SK-N-SH treated with all-trans-retinoic acid at 6 μM for 48 hours (cell line): ENCODE measurements at regions not wholly inside any gene's neighbourhood (a gene's known extent, or its start where the extent isn't known, plus 50 kb on each side); places are given as distances from the start of the nearest gene placed in this dataset.

Experiments used
- ATAC-seq: fragments of 200-7000 bp; cut with Tn5 transposase; 3 replicates; pipeline ENCODE4 v1.9.1; 2020; ENCODE audit warnings: mild to moderate bottlenecking, moderate library complexity
- ARNTL ChIP-seq: fragments of 450-650 bp; formaldehyde crosslinking; IDR thresholded peaks from 2 replicates; pipeline ENCODE4 v1.5.0; 2020; ENCODE audit warnings: low read depth, mild to moderate bottlenecking, moderate library complexity, borderline replicate concordance
- BACH2 ChIP-seq: fragments of 250-450 bp; sonication (Bioruptor Pico); IDR thresholded peaks from 2 replicates; pipeline ENCODE4 v1.9.0; 2021; ENCODE audit warnings: mild to moderate bottlenecking, borderline replicate concordance
- CSDC2 ChIP-seq: fragments of 250-450 bp; sonication (Bioruptor Pico); IDR thresholded peaks from 2 replicates; pipeline ENCODE4 v1.5.0; 2020; ENCODE audit warnings: mild to moderate bottlenecking, moderate library complexity
- ESRRG ChIP-seq: fragments of 250-450 bp; sonication (Bioruptor Pico); IDR thresholded peaks from 2 replicates; pipeline ENCODE4 v1.6.1; 2021; ENCODE audit warnings: mild to moderate bottlenecking
- GLIS3 ChIP-seq: fragments of 250-450 bp; sonication (Bioruptor Pico); IDR thresholded peaks from 2 replicates; pipeline ENCODE4 v1.5.0; 2020; ENCODE audit warnings: mild to moderate bottlenecking, moderate library complexity
- ISL1 ChIP-seq: fragments of 250-450 bp; sonication (Bioruptor Pico); IDR thresholded peaks from 2 replicates; pipeline ENCODE4 v2.1.2; 2022; ENCODE audit warnings: mild to moderate bottlenecking, moderate library complexity
- OSR1 ChIP-seq: fragments of 250-450 bp; sonication (Bioruptor Pico); IDR thresholded peaks from 2 replicates; pipeline ENCODE4 v1.8.0; 2022; ENCODE audit warnings: moderate library complexity, mild to moderate bottlenecking, inconsistent platforms
- PPARA ChIP-seq: fragments of 250-450 bp; sonication (Bioruptor Pico); IDR thresholded peaks from 2 replicates; pipeline ENCODE4 v1.5.0; 2020; ENCODE audit warnings: mild to moderate bottlenecking, borderline replicate concordance
- RARB ChIP-seq: fragments of 250-450 bp; sonication (Bioruptor Pico); IDR thresholded peaks from 2 replicates; pipeline ENCODE4 v1.8.0; 2021; ENCODE audit warnings: mild to moderate bottlenecking, moderate library complexity
- SNAI2 ChIP-seq: fragments of 250-450 bp; sonication (Bioruptor Pico); IDR thresholded peaks from 2 replicates; pipeline ENCODE4 v1.5.0; 2020; ENCODE audit warnings: mild to moderate bottlenecking, moderate library complexity
- TCF4 ChIP-seq: fragments of 250-450 bp; sonication (Bioruptor Pico); IDR thresholded peaks from 2 replicates; pipeline ENCODE4 v1.8.0; 2021; ENCODE audit warnings: mild to moderate bottlenecking, moderate library complexity, borderline replicate concordance
- TOX ChIP-seq: fragments of 250-450 bp; sonication (Bioruptor Pico); IDR thresholded peaks from 2 replicates; pipeline ENCODE4 v1.8.0; 2021; ENCODE audit warnings: mild to moderate bottlenecking, moderate library complexity, borderline replicate concordance
- ZC3H10 ChIP-seq: fragments of 250-450 bp; sonication (Bioruptor Pico); IDR thresholded peaks from 2 replicates; pipeline ENCODE4 v1.5.1; 2021; ENCODE audit warnings: mild to moderate bottlenecking, moderate library complexity
- ZFP3 ChIP-seq: fragments of 250-450 bp; sonication (Bioruptor Pico); IDR thresholded peaks from 2 replicates; pipeline ENCODE4 v1.5.0; 2020; ENCODE audit warnings: mild to moderate bottlenecking, moderate library complexity
- ZFP30 ChIP-seq: fragments of 450-650 bp; formaldehyde crosslinking; IDR thresholded peaks from 2 replicates; pipeline ENCODE4 v1.5.0; 2022; ENCODE audit warnings: mild to moderate bottlenecking, moderate library complexity
- ZNF565 ChIP-seq: fragments of 450-650 bp; formaldehyde crosslinking; conservative IDR thresholded peaks from 2 replicates; pipeline ENCODE4 v1.5.0; 2020; ENCODE audit warnings: low read depth, mild to moderate bottlenecking, moderate library complexity
- ZNF8 ChIP-seq: fragments of 450-650 bp; formaldehyde crosslinking; IDR thresholded peaks from 2 replicates; pipeline ENCODE4 v1.5.0; 2020; ENCODE audit warnings: mild to moderate bottlenecking, moderate library complexity
- TF ChIP-seq, protein P1 (sequence below): fragments of 250-450 bp; sonication (Bioruptor Pico); IDR thresholded peaks from 2 replicates; pipeline ENCODE4 v1.5.0; 2020; ENCODE audit warnings: mild to moderate bottlenecking, moderate library complexity
- TF ChIP-seq, protein P2 (sequence below): fragments of 250-450 bp; sonication (Bioruptor Pico); IDR thresholded peaks from 2 replicates; pipeline ENCODE4 v1.5.1; 2020; ENCODE audit warnings: low read depth, mild to moderate bottlenecking, moderate library complexity
- TF ChIP-seq, protein P3 (sequence below): fragments of 250-450 bp; sonication (Bioruptor Pico); IDR thresholded peaks from 2 replicates; pipeline ENCODE4 v1.8.0; 2021; ENCODE audit warnings: low read depth, mild to moderate bottlenecking, moderate library complexity, borderline replicate concordance
- TF ChIP-seq, protein P4 (sequence below): fragments of 250-450 bp; sonication (Bioruptor Pico); IDR thresholded peaks from 2 replicates; pipeline ENCODE4 v1.8.0; 2020; ENCODE audit warnings: mild to moderate bottlenecking, moderate library complexity, borderline replicate concordance

DNA sequence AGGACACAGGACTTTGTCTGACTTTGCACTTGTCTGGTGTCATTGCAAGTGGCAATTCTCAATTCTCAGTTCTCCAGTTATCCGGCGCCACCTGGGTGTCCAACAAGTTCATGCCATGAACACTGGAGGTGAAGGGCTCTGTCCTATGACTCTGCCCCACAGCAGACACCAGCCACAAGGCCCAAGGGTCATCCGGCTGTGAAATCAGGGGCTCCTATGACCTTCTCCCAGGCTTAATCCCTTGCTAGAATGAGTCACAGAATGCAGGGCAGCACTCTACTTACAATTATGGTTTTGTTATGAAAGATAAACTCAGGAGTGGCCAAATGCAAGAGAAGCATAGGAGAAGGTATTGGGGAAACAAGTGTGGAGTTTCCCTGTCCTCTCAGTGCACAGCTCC, 392.0 kb downstream of the GADD45G start:
- TF ChIP-seq ESRRG = no peak
- no peak for TF ChIP-seq ISL1
- TF ChIP-seq SNAI2 (CRISPR knock-in tag) = no peak
- TF ChIP-seq ARNTL (CRISPR knock-in tag) = no peak
- no peak for TF ChIP-seq TOX (CRISPR knock-in tag)
- no peak for TF ChIP-seq CSDC2
- no peak for TF ChIP-seq ZC3H10
- no peak for TF ChIP-seq ZFP30
- TF ChIP-seq RARB = no peak
- TF ChIP-seq PPARA (CRISPR knock-in tag) = no peak
- TF ChIP-seq, protein P1, sequence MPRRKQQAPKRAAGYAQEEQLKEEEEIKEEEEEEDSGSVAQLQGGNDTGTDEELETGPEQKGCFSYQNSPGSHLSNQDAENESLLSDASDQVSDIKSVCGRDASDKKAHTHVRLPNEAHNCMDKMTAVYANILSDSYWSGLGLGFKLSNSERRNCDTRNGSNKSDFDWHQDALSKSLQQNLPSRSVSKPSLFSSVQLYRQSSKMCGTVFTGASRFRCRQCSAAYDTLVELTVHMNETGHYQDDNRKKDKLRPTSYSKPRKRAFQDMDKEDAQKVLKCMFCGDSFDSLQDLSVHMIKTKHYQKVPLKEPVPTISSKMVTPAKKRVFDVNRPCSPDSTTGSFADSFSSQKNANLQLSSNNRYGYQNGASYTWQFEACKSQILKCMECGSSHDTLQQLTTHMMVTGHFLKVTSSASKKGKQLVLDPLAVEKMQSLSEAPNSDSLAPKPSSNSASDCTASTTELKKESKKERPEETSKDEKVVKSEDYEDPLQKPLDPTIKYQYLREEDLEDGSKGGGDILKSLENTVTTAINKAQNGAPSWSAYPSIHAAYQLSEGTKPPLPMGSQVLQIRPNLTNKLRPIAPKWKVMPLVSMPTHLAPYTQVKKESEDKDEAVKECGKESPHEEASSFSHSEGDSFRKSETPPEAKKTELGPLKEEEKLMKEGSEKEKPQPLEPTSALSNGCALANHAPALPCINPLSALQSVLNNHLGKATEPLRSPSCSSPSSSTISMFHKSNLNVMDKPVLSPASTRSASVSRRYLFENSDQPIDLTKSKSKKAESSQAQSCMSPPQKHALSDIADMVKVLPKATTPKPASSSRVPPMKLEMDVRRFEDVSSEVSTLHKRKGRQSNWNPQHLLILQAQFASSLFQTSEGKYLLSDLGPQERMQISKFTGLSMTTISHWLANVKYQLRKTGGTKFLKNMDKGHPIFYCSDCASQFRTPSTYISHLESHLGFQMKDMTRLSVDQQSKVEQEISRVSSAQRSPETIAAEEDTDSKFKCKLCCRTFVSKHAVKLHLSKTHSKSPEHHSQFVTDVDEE (CRISPR knock-in tag) = no peak
- no peak for TF ChIP-seq GLIS3
- TF ChIP-seq ZNF565 = no peak
- no peak for TF ChIP-seq OSR1
- no peak for ATAC-seq

DNA sequence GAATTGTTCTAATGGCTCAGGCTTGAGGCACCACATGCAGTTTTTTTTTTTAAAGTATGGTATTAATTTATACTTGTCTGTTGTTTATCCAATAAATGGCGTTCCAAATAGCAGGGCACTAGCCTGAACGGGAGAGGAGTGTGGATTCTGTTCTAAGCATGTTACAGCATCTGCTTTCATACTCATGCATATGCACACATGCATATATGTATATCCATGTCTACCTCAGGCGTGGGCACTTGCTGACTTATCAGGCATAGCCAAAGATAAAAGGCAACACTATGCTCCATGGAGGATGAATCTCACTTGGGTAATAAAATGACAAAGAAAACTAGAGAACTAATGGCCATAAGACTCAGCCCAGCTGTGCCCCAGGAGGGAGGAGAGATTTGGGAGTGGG, 393.8 kb downstream of the GADD45G start:
- TF ChIP-seq ISL1 (no peak), PPARA (CRISPR knock-in tag) (no peak), ZNF565 (no peak), OSR1 (no peak), ZFP3 (CRISPR knock-in tag) (no peak), ZC3H10 (no peak), ZNF8 (CRISPR knock-in tag) (no peak)
- TF ChIP-seq, protein P2, sequence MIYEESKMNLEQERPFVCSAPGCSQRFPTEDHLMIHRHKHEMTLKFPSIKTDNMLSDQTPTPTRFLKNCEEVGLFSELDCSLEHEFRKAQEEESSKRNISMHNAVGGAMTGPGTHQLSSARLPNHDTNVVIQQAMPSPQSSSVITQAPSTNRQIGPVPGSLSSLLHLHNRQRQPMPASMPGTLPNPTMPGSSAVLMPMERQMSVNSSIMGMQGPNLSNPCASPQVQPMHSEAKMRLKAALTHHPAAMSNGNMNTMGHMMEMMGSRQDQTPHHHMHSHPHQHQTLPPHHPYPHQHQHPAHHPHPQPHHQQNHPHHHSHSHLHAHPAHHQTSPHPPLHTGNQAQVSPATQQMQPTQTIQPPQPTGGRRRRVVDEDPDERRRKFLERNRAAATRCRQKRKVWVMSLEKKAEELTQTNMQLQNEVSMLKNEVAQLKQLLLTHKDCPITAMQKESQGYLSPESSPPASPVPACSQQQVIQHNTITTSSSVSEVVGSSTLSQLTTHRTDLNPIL (CRISPR knock-in tag) = no peak
- TF ChIP-seq, protein P3, sequence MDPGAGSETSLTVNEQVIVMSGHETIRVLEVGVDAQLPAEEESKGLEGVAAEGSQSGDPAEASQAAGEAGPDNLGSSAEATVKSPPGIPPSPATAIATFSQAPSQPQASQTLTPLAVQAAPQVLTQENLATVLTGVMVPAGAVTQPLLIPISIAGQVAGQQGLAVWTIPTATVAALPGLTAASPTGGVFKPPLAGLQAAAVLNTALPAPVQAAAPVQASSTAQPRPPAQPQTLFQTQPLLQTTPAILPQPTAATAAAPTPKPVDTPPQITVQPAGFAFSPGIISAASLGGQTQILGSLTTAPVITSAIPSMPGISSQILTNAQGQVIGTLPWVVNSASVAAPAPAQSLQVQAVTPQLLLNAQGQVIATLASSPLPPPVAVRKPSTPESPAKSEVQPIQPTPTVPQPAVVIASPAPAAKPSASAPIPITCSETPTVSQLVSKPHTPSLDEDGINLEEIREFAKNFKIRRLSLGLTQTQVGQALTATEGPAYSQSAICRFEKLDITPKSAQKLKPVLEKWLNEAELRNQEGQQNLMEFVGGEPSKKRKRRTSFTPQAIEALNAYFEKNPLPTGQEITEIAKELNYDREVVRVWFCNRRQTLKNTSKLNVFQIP (CRISPR knock-in tag) = no peak
- TF ChIP-seq, protein P1 (CRISPR knock-in tag) = no peak
- ATAC-seq = no peak

DNA sequence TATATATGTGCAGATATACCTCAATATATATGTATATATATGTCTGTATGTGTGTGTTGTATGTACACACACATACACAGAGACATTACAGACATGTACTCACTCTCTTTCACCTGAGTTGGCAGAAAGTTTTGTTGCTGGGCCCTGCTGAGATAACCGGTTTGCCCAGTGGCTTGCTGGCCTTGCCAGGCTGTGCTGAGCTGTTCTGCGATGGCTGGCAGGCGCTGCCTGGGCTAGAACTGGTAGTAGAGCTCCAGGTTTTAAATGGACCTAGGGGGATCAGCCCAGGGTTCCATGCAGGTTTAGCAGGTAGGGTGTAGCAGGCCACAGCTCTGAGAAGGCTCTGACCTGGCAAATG, 394.3 kb downstream of the GADD45G start:
- ATAC-seq = no peak
- TF ChIP-seq SNAI2 (CRISPR knock-in tag) (no peak), ZFP30 (no peak), TCF4 (CRISPR knock-in tag) (no peak), ZNF565 (no peak), BACH2 (CRISPR knock-in tag) (no peak), CSDC2 (no peak), ESRRG (no peak), ZC3H10 (no peak), ARNTL (CRISPR knock-in tag) (no peak), OSR1 (no peak)
- TF ChIP-seq, protein P2 (CRISPR knock-in tag) = no peak
- TF ChIP-seq, protein P4, sequence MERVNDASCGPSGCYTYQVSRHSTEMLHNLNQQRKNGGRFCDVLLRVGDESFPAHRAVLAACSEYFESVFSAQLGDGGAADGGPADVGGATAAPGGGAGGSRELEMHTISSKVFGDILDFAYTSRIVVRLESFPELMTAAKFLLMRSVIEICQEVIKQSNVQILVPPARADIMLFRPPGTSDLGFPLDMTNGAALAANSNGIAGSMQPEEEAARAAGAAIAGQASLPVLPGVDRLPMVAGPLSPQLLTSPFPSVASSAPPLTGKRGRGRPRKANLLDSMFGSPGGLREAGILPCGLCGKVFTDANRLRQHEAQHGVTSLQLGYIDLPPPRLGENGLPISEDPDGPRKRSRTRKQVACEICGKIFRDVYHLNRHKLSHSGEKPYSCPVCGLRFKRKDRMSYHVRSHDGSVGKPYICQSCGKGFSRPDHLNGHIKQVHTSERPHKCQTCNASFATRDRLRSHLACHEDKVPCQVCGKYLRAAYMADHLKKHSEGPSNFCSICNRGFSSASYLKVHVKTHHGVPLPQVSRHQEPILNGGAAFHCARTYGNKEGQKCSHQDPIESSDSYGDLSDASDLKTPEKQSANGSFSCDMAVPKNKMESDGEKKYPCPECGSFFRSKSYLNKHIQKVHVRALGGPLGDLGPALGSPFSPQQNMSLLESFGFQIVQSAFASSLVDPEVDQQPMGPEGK = no peak
